HepG2 (cell line): ENCODE measurements at regions not wholly inside any gene's neighbourhood (a gene's known extent, or its start where the extent isn't known, plus 50 kb on each side); places are given as distances from the start of the nearest gene placed in this dataset.

ENCODE experiments used
- ATAC-seq: fragments of 200-7000 bp; cut with Tn5 transposase; 3 replicates; pipeline ENCODE4 v1.9.1; 2020; ENCODE audit warnings: mild to moderate bottlenecking, moderate library complexity
- BruUV-seq: library from RNA; stranded (reverse); fragments of 400-500 nt; replicated peaks from 2 replicates; lab custom pipeline; 2021; lab: Mats Ljungman, UMichigan
- CTCF ChIA-PET: fragments of 300-600 bp; formaldehyde crosslinking; extraction: SDS; loops from one replicate; lab custom pipeline; 2021; ENCODE audit warnings: low total read pairs, inconsistent platforms, low intra/inter-chr PET ratio; lab: Yijun Ruan, JAX
- POLR2A ChIA-PET: fragments of 350-600 bp; sonication (Branson Sonifier 250); formaldehyde crosslinking; loops from one replicate; lab custom pipeline; 2020; ENCODE audit warnings: antibody characterized with exemption, inconsistent platforms; lab: Yijun Ruan, JAX
- DNase-seq: peaks from one replicate; pipeline ENCODE4 v3.0.0-alpha.2; 2015; ENCODE audit warnings: low spot score
- FAIRE-seq: peaks from 3 replicates; lab custom pipeline; 2011; peaks lifted over from hg19 to GRCh38; lab: Jason Lieb, UNC
- H2AFZ ChIP-seq: one replicate; pipeline ENCODE4 v1.6.1; 2011; ENCODE audit warnings: low read length, inconsistent platforms
- H3K27ac ChIP-seq: fragments of 300-600 bp; 3 replicates; pipeline ENCODE4 v1.8.0; 2011; ENCODE audit warnings: mixed run types, mild to moderate bottlenecking, mixed read lengths, low read length, inconsistent platforms; ENCODE audit not compliant: insufficient read depth; ENCODE audit errors: extremely low read length
- H3K27me3 ChIP-seq, 2 experiments: fragments of 200-600 bp in 1 of 2; 2 replicates in 1 of 2; 3 replicates in 1 of 2; pipeline versions ENCODE4 v1.6.0 to v1.8.0; 2011; ENCODE audit warnings: low read length in 2 of 2, mild to moderate bottlenecking in 2 of 2, moderate library complexity in 2 of 2, inconsistent platforms in 1 of 2; ENCODE audit not compliant: insufficient read depth in 2 of 2, control insufficient read depth in 1 of 2
- H3K36me3 ChIP-seq, 2 experiments: fragments of 200-600 bp in 1 of 2; replicated peaks in 1 of 2; 2 replicates in 1 of 2; 3 replicates in 1 of 2; pipeline versions ENCODE4 v1.5.1 to v1.8.0; 2011; ENCODE audit warnings: low read length in 2 of 2, inconsistent platforms in 1 of 2; ENCODE audit not compliant: insufficient read depth in 2 of 2, control insufficient read depth in 1 of 2
- H3K4me1 ChIP-seq: 2 replicates; pipeline ENCODE4 v1.5.1; 2012; ENCODE audit warnings: low read length, inconsistent platforms; ENCODE audit not compliant: insufficient read depth
- H3K4me2 ChIP-seq: 2 replicates; pipeline ENCODE4 v1.6.0; 2011; ENCODE audit warnings: low read depth, low read length, inconsistent platforms
- H3K4me3 ChIP-seq, 3 experiments: fragments of 200-600 bp in 1 of 3; sonication (generic), shearing (Covaris generic) in 1 of 3; replicated peaks in 1 of 3; 2 replicates each; pipeline ENCODE4 v1.5.1; 2011 to 2016; ENCODE audit warnings: low read length in 3 of 3, inconsistent platforms in 2 of 3, low read depth in 2 of 3, mild to moderate bottlenecking in 2 of 3, control low read depth in 1 of 3, mixed read lengths in 1 of 3; ENCODE audit not compliant: insufficient read depth in 1 of 3
- H3K79me2 ChIP-seq: one replicate; pipeline ENCODE4 v1.6.1; 2011; ENCODE audit warnings: low read length, inconsistent platforms; ENCODE audit not compliant: insufficient read depth
- H3K9ac ChIP-seq: 2 replicates; pipeline ENCODE4 v1.6.0; 2011; ENCODE audit warnings: mild to moderate bottlenecking, low read depth, low read length, inconsistent platforms; ENCODE audit not compliant: insufficient read depth
- H3K9me3 ChIP-seq: 2 replicates; pipeline ENCODE4 v1.5.1; 2012; ENCODE audit warnings: mild to moderate bottlenecking, low read length
- H4K20me1 ChIP-seq: 2 replicates; pipeline ENCODE4 v1.6.0; 2011; ENCODE audit warnings: inconsistent platforms, mild to moderate bottlenecking, low read length, moderate library complexity; ENCODE audit not compliant: insufficient read depth
- ATRX ChIP-seq: sonication (generic); formaldehyde crosslinking; IDR thresholded peaks from 2 replicates; pipeline ENCODE4 v1.4.0; 2020; ENCODE audit warnings: missing genetic modification reagents, borderline replicate concordance
- CREBL2 ChIP-seq: sonication (generic); formaldehyde crosslinking; IDR thresholded peaks from 2 replicates; pipeline ENCODE4 v1.8.1; 2023; ENCODE audit warnings: missing genetic modification reagents, mild to moderate bottlenecking, borderline replicate concordance
- HMG20A ChIP-seq: IDR thresholded peaks from 2 replicates; pipeline ENCODE4 v1.6.1; 2016; ENCODE audit warnings: borderline replicate concordance
- HNRNPK ChIP-seq: fragments of 200-400 bp; formaldehyde crosslinking; IDR thresholded peaks from 2 replicates; pipeline ENCODE4 v1.6.1; 2018; ENCODE audit warnings: low read length, low read depth, moderate library complexity, mild to moderate bottlenecking; ENCODE audit not compliant: poor library complexity, severe bottlenecking
- HOXD1 ChIP-seq: sonication (generic); formaldehyde crosslinking; IDR thresholded peaks from 2 replicates; pipeline ENCODE4 v1.5.0; 2020; ENCODE audit warnings: missing genetic modification reagents
- KDM1A ChIP-seq: IDR thresholded peaks from 2 replicates; pipeline ENCODE4 v1.6.1; 2016; ENCODE audit warnings: missing compliant biosample characterization
- MZF1 ChIP-seq: sonication (generic); formaldehyde crosslinking; IDR thresholded peaks from 2 replicates; pipeline ENCODE4 v1.8.1; 2023; ENCODE audit warnings: mild to moderate bottlenecking, missing genetic modification reagents, borderline replicate concordance
- NPAS2 ChIP-seq: sonication (generic); formaldehyde crosslinking; IDR thresholded peaks from 2 replicates; pipeline ENCODE4 v1.8.0; 2022; ENCODE audit warnings: mild to moderate bottlenecking, missing genetic modification reagents, borderline replicate concordance
- POLR2AphosphoS2 ChIP-seq: IDR thresholded peaks from 2 replicates; pipeline ENCODE4 v1.6.1; 2011; ENCODE audit warnings: low read depth, low read length, improper control_type of control experiment
- SMARCE1 ChIP-seq: fragments of 450-650 bp; IDR thresholded peaks from 2 replicates; pipeline ENCODE4 v1.6.1; 2017; ENCODE audit warnings: borderline replicate concordance
- TEF ChIP-seq: sonication (generic); formaldehyde crosslinking; IDR thresholded peaks from 2 replicates; pipeline ENCODE4 v1.5.0; 2020; ENCODE audit warnings: missing genetic modification reagents
- TOPORS ChIP-seq: sonication (generic); formaldehyde crosslinking; IDR thresholded peaks from 2 replicates; pipeline ENCODE4 v1.8.0; 2023; ENCODE audit warnings: mild to moderate bottlenecking, missing genetic modification reagents
- ZFP1 ChIP-seq: IDR thresholded peaks from 2 replicates; pipeline ENCODE4 v1.6.1; 2016
- ZMAT3 ChIP-seq: sonication (generic); formaldehyde crosslinking; conservative IDR thresholded peaks from 2 replicates; pipeline ENCODE4 v1.7.0; 2021; ENCODE audit warnings: missing genetic modification reagents
- ZNF3 ChIP-seq: IDR thresholded peaks from 2 replicates; pipeline ENCODE4 v1.7.0; 2017; ENCODE audit warnings: inconsistent platforms
- ZNF709 ChIP-seq: sonication (generic); formaldehyde crosslinking; IDR thresholded peaks from 2 replicates; pipeline ENCODE4 v1.5.0; 2020; ENCODE audit warnings: mild to moderate bottlenecking, missing genetic modification reagents
- WGBS: methylation state at CpG from one replicate; pipeline ENCODE4 v1.1.6; 2017; ENCODE audit warnings: low lambda C conversion rate; 5-methylcytosine and 5-hydroxymethylcytosine counted together
- in situ Hi-C: cut with HindIII; loops from 2 replicates; pipeline ENCODE4 v1.10.0; 2017; ENCODE audit warnings: low pct_unique_long_range_greater_than_20kb; ENCODE audit not compliant: extremely low pct_ligation_motif_present
- intact Hi-C: fragments of 100-400 bp; cut with micrococcal nuclease; formaldehyde crosslinking; loops from one replicate; pipeline ENCODE4 v1.10.0; 2022; ENCODE audit not compliant: unreplicated experiment
- TF ChIP-seq, protein P1 (sequence below): IDR thresholded peaks from 2 replicates; pipeline ENCODE4 v1.6.1; 2016; ENCODE audit warnings: missing genetic modification reagents, missing compliant biosample characterization
- TF ChIP-seq, protein P2 (sequence below): sonication (generic); formaldehyde crosslinking; IDR thresholded peaks from 2 replicates; pipeline ENCODE4 v1.4.0; 2020; ENCODE audit warnings: low read depth, missing genetic modification reagents
- TF ChIP-seq, protein P3 (sequence below): sonication (generic); formaldehyde crosslinking; IDR thresholded peaks from 2 replicates; pipeline ENCODE4 v1.4.0; 2020; ENCODE audit warnings: mild to moderate bottlenecking, missing genetic modification reagents
- TF ChIP-seq, protein P4 (sequence below): sonication (generic); formaldehyde crosslinking; IDR thresholded peaks from 2 replicates; pipeline ENCODE4 v1.4.0; 2020; ENCODE audit warnings: missing genetic modification reagents

DNA sequence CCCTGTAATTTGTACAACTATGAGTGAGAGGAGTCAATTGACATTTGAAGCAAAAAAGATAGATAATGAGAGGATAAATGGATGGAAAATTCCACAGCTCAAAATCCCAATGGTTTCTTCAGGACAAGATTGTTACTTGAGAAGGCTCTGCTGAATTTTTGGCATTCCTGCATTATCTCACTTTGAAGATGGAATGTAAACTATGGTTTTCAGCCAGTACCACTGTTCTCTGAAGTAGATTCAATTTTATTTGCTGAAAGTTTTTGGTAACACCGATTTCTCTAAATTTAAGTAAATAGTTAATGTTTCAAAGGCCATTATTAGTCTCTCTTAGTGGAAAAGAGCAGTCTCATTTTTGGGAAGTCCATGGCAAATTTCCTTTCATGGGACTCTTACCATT lies 121.9 kb upstream of the SLC38A2 start:
- Histone ChIP-seq H3K27me3 (no peaks in the 10 kb centered on the region), H2AFZ (no peak overlapping the region), H3K79me2 (peaks cover 8% of the 10 kb centered on the region), H3K4me1 (peaks cover 68% of the 10 kb centered on the region), H3K4me3 (peak overlapping the region in 2 of 3 experiments; percentile 23 to 40; a peak in 1 of 6 replicates), H3K36me3 (no peaks in the 10 kb centered on the region), H3K4me2 (peak overlapping the region; percentile 61), H3K9ac (peak overlapping the region; percentile 41; the same call in 1 of the 2 replicates), H4K20me1 (no peaks in the 10 kb centered on the region), H3K27ac (peak overlapping the region; percentile 96), H3K9me3 (no peaks in the 10 kb centered on the region)
- peak; percentile 57 for FAIRE-seq
- ChIA-PET POLR2A (interaction anchor here (1.3 to 5.0 kb wide), 6 partner anchors 10 to 123 kb away, joined by 4 to 47 read pairs (median 24); partner anchors contain the start of gene SLC38A2), CTCF (no interaction called here)
- in situ Hi-C loops = loop anchor here (5.0 kb wide), 1 partner anchor 122 kb away; the partner anchor contains the start of gene SLC38A2
- intact Hi-C loops = loop anchor here (1.0 to 10.0 kb wide), 5 partner anchors 63 to 440 kb away; no protein-coding TSS in a partner anchor
- 3% methylated on average over 1 of the region's 1 CpG for WGBS
- peak; percentile 88 for DNase-seq
- BruUV-seq = no TSS peak
- ATAC-seq = peak; percentile 11; the same call in 1 of the 3 replicates
- no peak for TF ChIP-seq SMARCE1
- no peak for TF ChIP-seq NPAS2
- TF ChIP-seq, protein P1, sequence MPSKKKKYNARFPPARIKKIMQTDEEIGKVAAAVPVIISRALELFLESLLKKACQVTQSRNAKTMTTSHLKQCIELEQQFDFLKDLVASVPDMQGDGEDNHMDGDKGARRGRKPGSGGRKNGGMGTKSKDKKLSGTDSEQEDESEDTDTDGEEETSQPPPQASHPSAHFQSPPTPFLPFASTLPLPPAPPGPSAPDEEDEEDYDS (CRISPR knock-in tag) = no peak
- no peak for TF ChIP-seq CREBL2 (CRISPR knock-in tag)
- TF ChIP-seq, protein P2, sequence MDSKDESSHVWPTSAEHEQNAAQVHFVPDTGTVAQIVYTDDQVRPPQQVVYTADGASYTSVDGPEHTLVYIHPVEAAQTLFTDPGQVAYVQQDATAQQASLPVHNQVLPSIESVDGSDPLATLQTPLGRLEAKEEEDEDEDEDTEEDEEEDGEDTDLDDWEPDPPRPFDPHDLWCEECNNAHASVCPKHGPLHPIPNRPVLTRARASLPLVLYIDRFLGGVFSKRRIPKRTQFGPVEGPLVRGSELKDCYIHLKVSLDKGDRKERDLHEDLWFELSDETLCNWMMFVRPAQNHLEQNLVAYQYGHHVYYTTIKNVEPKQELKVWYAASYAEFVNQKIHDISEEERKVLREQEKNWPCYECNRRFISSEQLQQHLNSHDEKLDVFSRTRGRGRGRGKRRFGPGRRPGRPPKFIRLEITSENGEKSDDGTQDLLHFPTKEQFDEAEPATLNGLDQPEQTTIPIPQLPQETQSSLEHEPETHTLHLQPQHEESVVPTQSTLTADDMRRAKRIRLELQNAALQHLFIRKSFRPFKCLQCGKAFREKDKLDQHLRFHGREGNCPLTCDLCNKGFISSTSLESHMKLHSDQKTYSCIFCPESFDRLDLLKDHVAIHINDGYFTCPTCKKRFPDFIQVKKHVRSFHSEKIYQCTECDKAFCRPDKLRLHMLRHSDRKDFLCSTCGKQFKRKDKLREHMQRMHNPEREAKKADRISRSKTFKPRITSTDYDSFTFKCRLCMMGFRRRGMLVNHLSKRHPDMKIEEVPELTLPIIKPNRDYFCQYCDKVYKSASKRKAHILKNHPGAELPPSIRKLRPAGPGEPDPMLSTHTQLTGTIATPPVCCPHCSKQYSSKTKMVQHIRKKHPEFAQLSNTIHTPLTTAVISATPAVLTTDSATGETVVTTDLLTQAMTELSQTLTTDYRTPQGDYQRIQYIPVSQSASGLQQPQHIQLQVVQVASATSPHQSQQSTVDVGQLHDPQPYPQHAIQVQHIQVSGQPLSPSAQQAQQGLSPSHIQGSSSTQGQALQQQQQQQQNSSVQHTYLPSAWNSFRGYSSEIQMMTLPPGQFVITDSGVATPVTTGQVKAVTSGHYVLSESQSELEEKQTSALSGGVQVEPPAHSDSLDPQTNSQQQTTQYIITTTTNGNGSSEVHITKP (CRISPR knock-in tag) = 0 out of 2 replicates have a peak, but pooled peaks have one; percentile 22
- TF ChIP-seq ZFP1 = no peak
- TF ChIP-seq ZMAT3 (CRISPR knock-in tag) = no peak
- peak; percentile 61 for TF ChIP-seq HMG20A
- no peak for TF ChIP-seq HNRNPK
- TF ChIP-seq ZNF3 (CRISPR knock-in tag) = no peak
- TF ChIP-seq POLR2AphosphoS2 = no peak
- TF ChIP-seq KDM1A = 0 out of 2 replicates have a peak, but pooled peaks have one; percentile 50
- TF ChIP-seq TOPORS (CRISPR knock-in tag) = no peak
- TF ChIP-seq ATRX (CRISPR knock-in tag) = no peak
- TF ChIP-seq, protein P3, sequence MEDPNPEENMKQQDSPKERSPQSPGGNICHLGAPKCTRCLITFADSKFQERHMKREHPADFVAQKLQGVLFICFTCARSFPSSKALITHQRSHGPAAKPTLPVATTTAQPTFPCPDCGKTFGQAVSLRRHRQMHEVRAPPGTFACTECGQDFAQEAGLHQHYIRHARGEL = no peak
- no peak for TF ChIP-seq MZF1
- TF ChIP-seq ZNF709 = no peak
- TF ChIP-seq HOXD1 (CRISPR knock-in tag) = 0 out of 2 replicates have a peak, but pooled peaks have one; percentile 26
- TF ChIP-seq, protein P4, sequence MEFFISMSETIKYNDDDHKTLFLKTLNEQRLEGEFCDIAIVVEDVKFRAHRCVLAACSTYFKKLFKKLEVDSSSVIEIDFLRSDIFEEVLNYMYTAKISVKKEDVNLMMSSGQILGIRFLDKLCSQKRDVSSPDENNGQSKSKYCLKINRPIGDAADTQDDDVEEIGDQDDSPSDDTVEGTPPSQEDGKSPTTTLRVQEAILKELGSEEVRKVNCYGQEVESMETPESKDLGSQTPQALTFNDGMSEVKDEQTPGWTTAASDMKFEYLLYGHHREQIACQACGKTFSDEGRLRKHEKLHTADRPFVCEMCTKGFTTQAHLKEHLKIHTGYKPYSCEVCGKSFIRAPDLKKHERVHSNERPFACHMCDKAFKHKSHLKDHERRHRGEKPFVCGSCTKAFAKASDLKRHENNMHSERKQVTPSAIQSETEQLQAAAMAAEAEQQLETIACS (CRISPR knock-in tag) = no peak
- TF ChIP-seq TEF (CRISPR knock-in tag) = no peak
